Nephron progenitor cell (in vitro differentiated cells): ENCODE measurements at regions not wholly inside any gene's neighbourhood (a gene's known extent, or its start where the extent isn't known, plus 50 kb on each side); places are given as distances from the start of the nearest gene placed in this dataset.

Experiments used
- DNase-seq: peaks from one replicate; pipeline ENCODE4 v3.0.0; 2021
- H3K27ac Mint-ChIP-seq: 2 replicates; pipeline ENCODE4 v1.8.0; 2021; ENCODE audit warnings: mild to moderate bottlenecking, moderate library complexity, mixed read lengths
- H3K27me3 Mint-ChIP-seq: 2 replicates; pipeline ENCODE4 v1.8.0; 2021; ENCODE audit warnings: mild to moderate bottlenecking, low read depth, mixed read lengths; ENCODE audit not compliant: poor library complexity
- H3K36me3 Mint-ChIP-seq: 2 replicates; pipeline ENCODE4 v1.8.0; 2021; ENCODE audit warnings: low read depth, mixed read lengths
- H3K4me1 Mint-ChIP-seq: 2 replicates; pipeline ENCODE4 v1.8.0; 2021; ENCODE audit warnings: mixed read lengths
- H3K4me3 Mint-ChIP-seq: 2 replicates; pipeline ENCODE4 v1.8.0; 2021; ENCODE audit warnings: mild to moderate bottlenecking, moderate library complexity, mixed read lengths
- H3K9me3 Mint-ChIP-seq: 2 replicates; pipeline ENCODE4 v1.8.0; 2021; ENCODE audit warnings: mild to moderate bottlenecking, moderate library complexity, mixed read lengths
- TF ChIP-seq, protein P1 (sequence below): fragments of 200-600 bp; sonication (generic); IDR thresholded peaks from 2 replicates; pipeline ENCODE4 v1.5.0; 2021; ENCODE audit warnings: antibody characterized with exemption

DNA sequence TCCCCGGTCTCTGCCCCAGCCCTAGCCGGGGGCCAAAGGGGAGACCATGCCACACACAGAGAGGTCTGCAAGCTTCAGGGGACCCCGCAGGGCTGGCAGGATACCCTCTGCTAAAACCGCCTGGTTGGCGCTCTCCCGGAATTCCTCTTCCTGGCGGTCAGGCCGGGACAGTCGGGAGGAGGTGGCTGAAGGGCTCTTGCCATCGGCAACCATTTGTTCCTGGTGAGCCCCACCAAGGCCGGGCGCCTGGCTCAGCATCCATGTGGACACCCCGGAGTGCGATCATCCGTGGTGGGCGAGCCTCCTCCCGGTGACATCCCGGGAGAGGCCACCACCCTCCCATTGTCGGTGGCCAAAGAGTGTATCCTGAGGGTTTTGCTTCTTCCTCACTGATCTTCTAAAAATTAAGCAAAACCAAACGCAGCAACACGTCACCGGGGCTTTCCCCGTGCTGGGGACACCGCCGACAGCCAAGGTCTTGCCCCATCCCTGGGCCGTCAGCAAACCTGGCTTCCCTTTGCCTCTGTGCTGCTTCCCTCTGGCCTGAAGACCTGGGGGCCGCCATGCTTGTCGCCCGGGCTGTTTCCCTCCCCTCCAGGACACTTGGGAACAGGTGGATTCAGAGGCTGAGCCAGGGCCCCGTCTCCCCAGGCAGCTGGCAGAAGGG is 59.1 kb upstream of the TTC34 start:
- DNase-seq, result no peak
- TF ChIP-seq, protein P1, sequence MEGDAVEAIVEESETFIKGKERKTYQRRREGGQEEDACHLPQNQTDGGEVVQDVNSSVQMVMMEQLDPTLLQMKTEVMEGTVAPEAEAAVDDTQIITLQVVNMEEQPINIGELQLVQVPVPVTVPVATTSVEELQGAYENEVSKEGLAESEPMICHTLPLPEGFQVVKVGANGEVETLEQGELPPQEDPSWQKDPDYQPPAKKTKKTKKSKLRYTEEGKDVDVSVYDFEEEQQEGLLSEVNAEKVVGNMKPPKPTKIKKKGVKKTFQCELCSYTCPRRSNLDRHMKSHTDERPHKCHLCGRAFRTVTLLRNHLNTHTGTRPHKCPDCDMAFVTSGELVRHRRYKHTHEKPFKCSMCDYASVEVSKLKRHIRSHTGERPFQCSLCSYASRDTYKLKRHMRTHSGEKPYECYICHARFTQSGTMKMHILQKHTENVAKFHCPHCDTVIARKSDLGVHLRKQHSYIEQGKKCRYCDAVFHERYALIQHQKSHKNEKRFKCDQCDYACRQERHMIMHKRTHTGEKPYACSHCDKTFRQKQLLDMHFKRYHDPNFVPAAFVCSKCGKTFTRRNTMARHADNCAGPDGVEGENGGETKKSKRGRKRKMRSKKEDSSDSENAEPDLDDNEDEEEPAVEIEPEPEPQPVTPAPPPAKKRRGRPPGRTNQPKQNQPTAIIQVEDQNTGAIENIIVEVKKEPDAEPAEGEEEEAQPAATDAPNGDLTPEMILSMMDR, result no peak
- H3K4me3 Mint-ChIP-seq, result no peak overlapping the region
- peaks cover 73% of the 10 kb centered on the region for H3K9me3 Mint-ChIP-seq
- H3K4me1 Mint-ChIP-seq, result no peaks in the 10 kb centered on the region
- H3K27ac Mint-ChIP-seq, result no peak overlapping the region
- no peaks in the 10 kb centered on the region for H3K27me3 Mint-ChIP-seq
- H3K36me3 Mint-ChIP-seq, result peaks cover 4% of the 10 kb centered on the region

DNA sequence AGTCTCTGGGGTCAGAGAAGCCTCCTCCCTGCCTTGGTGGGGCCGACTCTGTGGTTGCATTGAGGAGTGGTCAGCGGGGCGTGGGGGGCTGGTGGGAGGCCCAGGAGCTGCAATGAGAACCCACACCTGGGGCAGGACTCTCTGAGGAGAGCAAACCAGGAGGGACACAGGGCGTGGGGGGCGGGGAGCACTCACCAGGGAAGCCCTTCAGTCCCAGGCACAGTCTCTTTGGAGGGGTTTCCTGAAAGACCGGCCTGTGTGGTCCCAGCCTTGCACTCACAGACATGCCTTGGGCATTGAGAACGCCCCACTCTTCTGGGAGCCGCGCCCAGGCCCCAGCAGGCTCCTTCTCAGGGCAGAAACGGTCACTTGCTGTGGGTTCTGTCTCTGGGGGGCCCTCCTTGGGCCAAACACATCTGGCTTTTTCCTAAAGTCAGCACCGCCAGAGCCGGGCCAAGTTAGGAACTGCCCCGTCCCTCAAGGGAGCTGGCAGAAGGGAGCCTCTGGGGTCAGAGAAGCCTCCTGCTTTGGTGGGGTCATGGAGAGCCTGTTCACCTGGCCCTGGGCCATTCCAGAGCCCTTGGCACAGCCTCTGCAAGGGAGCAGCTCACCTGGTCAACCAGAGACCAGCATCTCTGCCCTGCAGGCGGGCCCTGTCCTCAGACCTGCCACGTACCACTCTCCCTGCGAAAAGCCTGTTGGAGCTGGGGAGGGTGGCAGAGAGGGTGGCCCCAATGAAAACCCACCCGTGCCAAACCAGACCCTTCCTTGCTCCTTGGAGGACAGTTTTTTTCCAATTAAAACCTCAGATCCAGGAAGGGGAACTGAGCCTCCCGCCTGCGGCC is 59.9 kb upstream of the TTC34 start:
- Mint-ChIP-seq H3K4me3 (no peak overlapping the region), H3K36me3 (peaks cover 4% of the 10 kb centered on the region), H3K27ac (no peak overlapping the region), H3K4me1 (no peaks in the 10 kb centered on the region), H3K27me3 (no peaks in the 10 kb centered on the region), H3K9me3 (peaks cover 67% of the 10 kb centered on the region)
- TF ChIP-seq, protein P1, result no peak
- DNase-seq, result no peak

DNA sequence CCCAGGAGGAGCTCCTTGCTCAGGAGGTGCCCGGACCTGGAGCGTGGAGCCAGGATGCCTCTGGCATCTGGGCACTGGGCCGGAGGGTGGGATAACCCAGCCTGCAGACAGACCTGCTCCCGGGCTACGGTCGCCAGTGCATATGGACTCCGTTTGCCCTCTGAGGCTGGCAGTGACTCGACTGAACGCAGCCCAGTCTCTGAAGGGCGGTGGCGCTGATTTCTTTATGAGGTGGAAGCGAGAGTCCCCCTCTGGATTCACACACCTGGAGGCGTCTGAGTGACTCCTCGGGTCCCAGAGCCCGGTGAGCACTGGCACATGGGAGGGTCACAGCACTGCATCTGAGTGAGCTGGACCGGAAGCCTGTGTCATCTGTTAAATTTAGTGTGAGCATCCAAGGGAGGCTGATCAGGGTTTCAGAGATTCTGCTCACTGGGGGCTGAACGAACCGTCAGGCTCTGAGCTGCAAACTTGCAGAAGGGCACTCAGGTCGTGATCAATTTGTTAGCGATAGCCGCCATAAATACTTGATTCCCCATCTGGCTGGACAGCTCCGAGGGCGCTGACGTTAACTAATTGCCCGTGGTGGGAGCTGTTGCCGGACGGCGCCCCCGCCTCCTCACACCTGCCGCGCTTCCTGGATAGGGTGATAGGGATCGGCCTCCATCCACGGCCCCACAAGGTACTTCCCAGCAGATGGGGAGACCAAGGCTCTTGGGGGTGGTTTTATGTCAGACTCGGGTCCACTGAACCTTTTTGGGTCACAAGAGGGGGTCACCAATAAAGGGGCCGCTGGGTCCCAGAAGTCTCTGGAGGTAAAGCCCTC is 60.7 kb upstream of the TTC34 start:
- no peak overlapping the region for H3K27ac Mint-ChIP-seq
- peaks cover 65% of the 10 kb centered on the region for H3K9me3 Mint-ChIP-seq
- TF ChIP-seq, protein P1, result no peak
- no peak overlapping the region for H3K4me3 Mint-ChIP-seq
- H3K4me1 Mint-ChIP-seq, result no peaks in the 10 kb centered on the region
- H3K36me3 Mint-ChIP-seq, result peaks cover 4% of the 10 kb centered on the region
- no peak for DNase-seq
- no peaks in the 10 kb centered on the region for H3K27me3 Mint-ChIP-seq

DNA sequence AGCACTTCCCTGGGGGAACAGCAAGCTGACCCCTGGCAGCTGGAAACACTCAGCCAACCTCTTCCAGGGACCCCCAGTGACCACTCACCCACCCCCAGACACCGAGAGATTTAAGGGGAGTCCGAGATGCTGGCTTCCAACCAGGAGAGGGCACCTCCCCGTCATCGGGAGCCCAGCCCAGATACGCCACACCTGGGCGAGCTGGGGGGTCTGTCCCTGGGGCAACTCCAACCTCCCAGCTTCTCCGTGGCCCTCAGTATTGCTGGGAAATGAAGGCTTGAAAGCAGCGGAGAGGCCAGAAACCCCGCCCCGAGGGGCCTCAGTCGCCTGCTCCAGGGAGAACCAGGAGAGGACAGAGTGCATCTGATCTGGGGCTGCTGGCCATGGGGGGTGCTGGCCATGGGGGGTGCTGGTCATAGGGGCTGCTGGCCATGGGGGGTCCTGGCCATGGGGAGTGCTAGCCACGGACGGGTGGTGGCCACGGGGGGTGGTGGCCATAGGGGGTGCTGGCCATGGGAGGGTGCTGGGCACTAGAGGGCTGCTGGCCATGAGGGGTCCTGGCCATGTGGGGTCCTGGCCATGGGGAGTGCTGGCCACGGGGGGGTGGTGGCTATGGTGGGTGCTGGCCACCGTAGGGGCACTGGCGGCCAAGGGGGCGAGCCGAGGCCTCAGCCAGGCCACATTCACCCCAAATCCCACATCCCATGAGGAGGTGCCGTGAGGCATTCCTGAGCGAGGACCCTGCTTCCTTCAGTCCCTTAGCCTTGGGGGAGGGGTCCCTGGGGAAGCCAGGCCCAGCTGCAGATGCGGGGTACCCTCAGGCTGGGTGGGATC is 61.5 kb upstream of the TTC34 start:
- DNase-seq, result no peak
- TF ChIP-seq, protein P1, result no peak
- Mint-ChIP-seq H3K9me3 (peaks cover 62% of the 10 kb centered on the region), H3K27me3 (no peaks in the 10 kb centered on the region), H3K4me1 (no peaks in the 10 kb centered on the region), H3K27ac (no peak overlapping the region), H3K4me3 (no peak overlapping the region), H3K36me3 (peaks cover 4% of the 10 kb centered on the region)

DNA sequence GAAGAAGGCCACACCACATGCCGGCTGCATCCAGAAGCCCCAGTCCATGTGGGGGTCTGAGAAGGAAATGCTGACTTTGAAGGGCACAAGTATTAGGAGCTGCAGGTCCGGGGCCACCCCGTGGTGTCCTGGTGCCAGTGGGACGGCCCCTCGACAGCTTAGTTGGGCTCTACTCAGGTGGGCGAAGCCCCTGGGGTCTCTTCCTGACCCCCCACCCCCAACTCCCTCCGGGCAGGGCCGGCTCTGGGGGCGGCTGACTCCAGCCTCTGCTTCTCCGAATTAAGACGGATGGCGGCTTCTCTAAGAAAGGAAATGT is 62.1 kb upstream of the TTC34 start:
- Mint-ChIP-seq H3K4me3 (no peak overlapping the region), H3K36me3 (peaks cover 2% of the 10 kb centered on the region), H3K27me3 (no peaks in the 10 kb centered on the region), H3K4me1 (no peaks in the 10 kb centered on the region), H3K27ac (no peak overlapping the region), H3K9me3 (peaks cover 60% of the 10 kb centered on the region)
- TF ChIP-seq, protein P1, result no peak
- DNase-seq, result no peak
